Panc1 (cell line): ENCODE measurements at regions not wholly inside any gene's neighbourhood (a gene's known extent, or its start where the extent isn't known, plus 50 kb on each side); places are given as distances from the start of the nearest gene placed in this dataset.

ENCODE experiments used
- SIN3A ChIP-seq: IDR thresholded peaks from 2 replicates; pipeline ENCODE4 v1.6.1; 2012; ENCODE audit warnings: low read depth, mild to moderate bottlenecking, low read length, moderate library complexity, borderline replicate concordance; ENCODE audit not compliant: insufficient read depth
- TF ChIP-seq, protein P1 (sequence below): fragments of 450-650 bp; IDR thresholded peaks from 2 replicates; pipeline ENCODE4 v1.5.1; 2017; ENCODE audit warnings: mild to moderate bottlenecking

DNA sequence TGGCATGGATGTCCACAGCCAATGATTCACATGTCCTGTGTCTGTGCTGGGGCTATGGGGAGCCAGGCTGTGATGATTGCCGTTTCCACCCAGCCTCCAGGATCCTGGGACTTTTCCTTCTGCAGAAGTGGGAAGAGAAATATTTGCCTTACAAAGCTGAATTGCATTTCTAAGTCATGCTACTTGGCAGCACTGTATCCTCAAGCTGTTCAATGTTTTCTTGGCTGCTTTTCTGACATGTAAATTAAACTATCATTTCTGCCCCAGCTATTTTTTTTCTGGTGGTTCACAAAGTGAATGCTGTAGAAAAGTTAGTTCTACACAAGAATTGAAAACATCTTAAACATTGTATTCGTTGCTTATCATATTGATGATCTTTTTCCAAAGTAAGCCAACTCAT lies 51.9 kb upstream of the TCERG1L start:
- TF ChIP-seq SIN3A = no peak
- TF ChIP-seq, protein P1, sequence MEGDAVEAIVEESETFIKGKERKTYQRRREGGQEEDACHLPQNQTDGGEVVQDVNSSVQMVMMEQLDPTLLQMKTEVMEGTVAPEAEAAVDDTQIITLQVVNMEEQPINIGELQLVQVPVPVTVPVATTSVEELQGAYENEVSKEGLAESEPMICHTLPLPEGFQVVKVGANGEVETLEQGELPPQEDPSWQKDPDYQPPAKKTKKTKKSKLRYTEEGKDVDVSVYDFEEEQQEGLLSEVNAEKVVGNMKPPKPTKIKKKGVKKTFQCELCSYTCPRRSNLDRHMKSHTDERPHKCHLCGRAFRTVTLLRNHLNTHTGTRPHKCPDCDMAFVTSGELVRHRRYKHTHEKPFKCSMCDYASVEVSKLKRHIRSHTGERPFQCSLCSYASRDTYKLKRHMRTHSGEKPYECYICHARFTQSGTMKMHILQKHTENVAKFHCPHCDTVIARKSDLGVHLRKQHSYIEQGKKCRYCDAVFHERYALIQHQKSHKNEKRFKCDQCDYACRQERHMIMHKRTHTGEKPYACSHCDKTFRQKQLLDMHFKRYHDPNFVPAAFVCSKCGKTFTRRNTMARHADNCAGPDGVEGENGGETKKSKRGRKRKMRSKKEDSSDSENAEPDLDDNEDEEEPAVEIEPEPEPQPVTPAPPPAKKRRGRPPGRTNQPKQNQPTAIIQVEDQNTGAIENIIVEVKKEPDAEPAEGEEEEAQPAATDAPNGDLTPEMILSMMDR = no peak
